ENCODE measurements at regions not wholly inside any gene's neighbourhood (a gene's known extent, or its start where the extent isn't known, plus 50 kb on each side); places are given as distances from the start of the nearest gene placed in this dataset.

- TF ChIP-seq YY1 (IDR thresholded peaks at IDR 0.05; ENCODE audit: insufficient read depth, insufficient read length) (no peak), ZNF274 (IDR thresholded peaks at IDR 0.05; ENCODE audit: low read depth, low read length) (no peak), SUZ12 (IDR thresholded peaks at IDR 0.05; ENCODE audit: extremely low read depth, insufficient read depth, insufficient read length) (no peak)
Observed at GRCh38 chr9:38289866-38290245, 102.6 kb upstream of the ALDH1B1 start.
